ENCODE measurements at regions not wholly inside any gene's neighbourhood (a gene's known extent, or its start where the extent isn't known, plus 50 kb on each side); places are given as distances from the start of the nearest gene placed in this dataset.

DNA sequence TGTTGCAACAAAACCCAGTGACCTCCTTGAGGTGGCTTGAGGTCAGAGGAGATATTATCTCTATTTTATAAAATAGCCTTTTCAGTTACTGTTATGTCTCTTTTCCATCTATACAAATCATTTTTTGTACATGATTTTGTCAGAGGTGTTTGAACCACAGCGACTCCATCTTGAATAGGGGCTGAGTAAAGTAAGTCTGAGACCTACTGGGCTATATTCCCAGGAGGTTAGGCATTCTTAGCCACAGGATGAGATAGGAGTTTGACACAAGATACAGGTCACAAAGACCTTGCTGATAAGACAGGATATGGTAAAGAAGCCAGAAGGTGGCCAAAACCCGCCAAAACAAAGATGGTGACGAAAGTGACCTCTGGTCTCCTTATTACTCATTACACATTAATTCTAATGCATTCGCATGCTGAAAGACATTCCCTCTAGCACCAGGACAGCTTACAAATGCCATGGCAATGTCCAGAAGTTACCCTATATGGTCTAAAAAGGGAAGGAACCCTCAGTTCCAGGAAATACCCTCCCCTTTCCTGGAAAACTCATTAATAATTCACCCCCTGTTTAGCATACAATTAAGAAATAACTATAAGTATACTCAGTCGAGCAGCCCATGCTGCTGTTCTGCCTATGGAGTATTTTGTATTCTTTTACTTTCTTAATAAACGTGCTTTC, 283.9 kb upstream of the ISL1 start:
- intact Hi-C loops (cut with micrococcal nuclease; ENCODE audit: unreplicated experiment), result no loop called here
- CTCF ChIA-PET, result no interaction called here
- no TSS peak for BruUV-seq (replicated peaks)

DNA sequence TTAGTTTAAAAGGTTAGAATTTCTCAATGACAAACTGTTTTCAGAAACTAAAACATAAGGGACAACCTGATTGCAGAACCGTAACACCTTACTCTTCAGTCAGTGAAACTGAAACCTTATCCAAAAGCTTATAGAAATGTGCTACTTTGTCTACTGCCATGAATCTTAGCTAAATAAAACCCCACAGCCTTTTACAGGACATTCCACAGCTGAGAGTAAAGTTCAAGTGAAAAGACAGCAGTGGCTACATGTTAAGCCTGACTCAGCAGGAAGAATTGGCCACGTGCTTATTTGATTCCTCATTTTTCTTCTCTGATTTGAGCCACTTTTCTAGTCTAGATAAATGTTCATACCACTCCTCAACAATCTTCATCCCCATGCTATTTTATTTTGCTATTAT, 278.7 kb upstream of the ISL1 start:
- Histone ChIP-seq H3K27me3 (replicated peaks; ENCODE audit: insufficient read depth, low read depth, low read length, poor library complexity) (no peaks in the 10 kb centered on the region), H3K4me3 (ENCODE audit: low read depth, low read length, poor library complexity, severe bottlenecking) (no peak overlapping the region), H3K4me1 (ENCODE audit: insufficient read depth, low read length, poor library complexity, severe bottlenecking) (no peaks in the 10 kb centered on the region), H3K27ac (ENCODE audit: low read depth, low read length, poor library complexity, severe bottlenecking) (no peak overlapping the region), H3K36me3 (ENCODE audit: insufficient read depth, low read length, poor library complexity, severe bottlenecking) (no peaks in the 10 kb centered on the region), H3K9me3 (ENCODE audit: low read depth, low read length, poor library complexity, severe bottlenecking) (no peaks in the 10 kb centered on the region)
- CTCF ChIA-PET, result no interaction called here
- POLR2A ChIA-PET (ENCODE audit: low non-redundant PET), result no interaction called here
- intact Hi-C loops (cut with micrococcal nuclease; ENCODE audit: unreplicated experiment), result no loop called here
- DNase-seq (ENCODE audit: low spot score), result no peak
- no TSS peak for BruUV-seq (replicated peaks)
- no peak for TF ChIP-seq EZH2 (IDR thresholded peaks at IDR 0.05; ENCODE audit: borderline replicate concordance, low read depth, low read length, poor library complexity, severe bottlenecking)
- TF ChIP-seq, protein P1, sequence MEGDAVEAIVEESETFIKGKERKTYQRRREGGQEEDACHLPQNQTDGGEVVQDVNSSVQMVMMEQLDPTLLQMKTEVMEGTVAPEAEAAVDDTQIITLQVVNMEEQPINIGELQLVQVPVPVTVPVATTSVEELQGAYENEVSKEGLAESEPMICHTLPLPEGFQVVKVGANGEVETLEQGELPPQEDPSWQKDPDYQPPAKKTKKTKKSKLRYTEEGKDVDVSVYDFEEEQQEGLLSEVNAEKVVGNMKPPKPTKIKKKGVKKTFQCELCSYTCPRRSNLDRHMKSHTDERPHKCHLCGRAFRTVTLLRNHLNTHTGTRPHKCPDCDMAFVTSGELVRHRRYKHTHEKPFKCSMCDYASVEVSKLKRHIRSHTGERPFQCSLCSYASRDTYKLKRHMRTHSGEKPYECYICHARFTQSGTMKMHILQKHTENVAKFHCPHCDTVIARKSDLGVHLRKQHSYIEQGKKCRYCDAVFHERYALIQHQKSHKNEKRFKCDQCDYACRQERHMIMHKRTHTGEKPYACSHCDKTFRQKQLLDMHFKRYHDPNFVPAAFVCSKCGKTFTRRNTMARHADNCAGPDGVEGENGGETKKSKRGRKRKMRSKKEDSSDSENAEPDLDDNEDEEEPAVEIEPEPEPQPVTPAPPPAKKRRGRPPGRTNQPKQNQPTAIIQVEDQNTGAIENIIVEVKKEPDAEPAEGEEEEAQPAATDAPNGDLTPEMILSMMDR (conservative IDR thresholded peaks at IDR 0.05; ENCODE audit: low read depth, low read length), result no peak

More for the DNA sequence above, 283.9 kb upstream of the ISL1 start:
- no peak overlapping the region for H3K27ac ChIP-seq (ENCODE audit: low read depth, low read length, poor library complexity, severe bottlenecking)
- DNase-seq (ENCODE audit: low spot score), result no peak
- no peaks in the 10 kb centered on the region for H3K27me3 ChIP-seq (replicated peaks; ENCODE audit: insufficient read depth, low read depth, low read length, poor library complexity)
- H3K36me3 ChIP-seq (ENCODE audit: insufficient read depth, low read length, poor library complexity, severe bottlenecking), result no peaks in the 10 kb centered on the region
- POLR2A ChIA-PET (ENCODE audit: low non-redundant PET), result no interaction called here
- TF ChIP-seq, protein P1 (conservative IDR thresholded peaks at IDR 0.05; ENCODE audit: low read depth, low read length), result no peak
- TF ChIP-seq EZH2 (IDR thresholded peaks at IDR 0.05; ENCODE audit: borderline replicate concordance, low read depth, low read length, poor library complexity, severe bottlenecking), result no peak
- no peaks in the 10 kb centered on the region for H3K9me3 ChIP-seq (ENCODE audit: low read depth, low read length, poor library complexity, severe bottlenecking)
- H3K4me3 ChIP-seq (ENCODE audit: low read depth, low read length, poor library complexity, severe bottlenecking), result no peak overlapping the region
- H3K4me1 ChIP-seq (ENCODE audit: insufficient read depth, low read length, poor library complexity, severe bottlenecking), result peaks cover 5% of the 10 kb centered on the region

DNA sequence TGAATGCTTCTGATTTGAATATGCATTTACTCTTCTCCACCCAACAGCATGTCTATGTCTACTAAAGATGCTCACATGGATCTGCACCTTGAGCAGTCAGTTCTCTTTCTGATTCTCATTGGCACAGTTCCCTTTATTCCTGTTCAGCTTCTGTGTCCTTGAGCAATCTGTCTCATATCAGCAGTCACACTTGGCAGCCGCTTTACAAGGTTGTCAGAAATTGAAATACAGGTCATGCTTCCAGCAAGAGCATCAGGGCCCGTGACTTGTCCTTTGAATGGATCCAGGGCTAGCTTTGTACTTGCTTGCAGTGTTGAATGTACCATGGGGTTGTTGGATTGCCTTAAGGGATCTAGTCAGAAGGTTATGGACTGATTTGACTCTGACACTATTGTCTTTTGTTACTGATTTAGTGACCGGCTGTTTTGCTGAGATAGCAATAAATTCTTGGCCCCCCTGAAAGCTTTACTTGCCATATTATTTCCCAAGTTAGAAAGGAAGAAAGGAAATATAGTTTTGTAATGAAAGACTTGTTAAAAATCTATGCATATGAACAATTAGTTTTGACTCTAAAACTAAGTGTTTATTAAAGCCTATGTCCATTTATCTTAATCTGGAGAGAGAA, 273.4 kb upstream of the ISL1 start:
- Histone ChIP-seq H3K27ac (ENCODE audit: low read depth, low read length, poor library complexity, severe bottlenecking) (no peak overlapping the region), H3K4me3 (ENCODE audit: low read depth, low read length, poor library complexity, severe bottlenecking) (no peak overlapping the region), H3K4me1 (ENCODE audit: insufficient read depth, low read length, poor library complexity, severe bottlenecking) (no peaks in the 10 kb centered on the region), H3K27me3 (replicated peaks; ENCODE audit: insufficient read depth, low read depth, low read length, poor library complexity) (no peaks in the 10 kb centered on the region), H3K36me3 (ENCODE audit: insufficient read depth, low read length, poor library complexity, severe bottlenecking) (no peaks in the 10 kb centered on the region), H3K9me3 (ENCODE audit: low read depth, low read length, poor library complexity, severe bottlenecking) (no peaks in the 10 kb centered on the region)
- no peak for DNase-seq (ENCODE audit: low spot score)
- BruUV-seq (replicated peaks), result no TSS peak
- TF ChIP-seq, protein P1 (conservative IDR thresholded peaks at IDR 0.05; ENCODE audit: low read depth, low read length), result no peak
- TF ChIP-seq EZH2 (IDR thresholded peaks at IDR 0.05; ENCODE audit: borderline replicate concordance, low read depth, low read length, poor library complexity, severe bottlenecking), result no peak
- intact Hi-C loops (cut with micrococcal nuclease; ENCODE audit: unreplicated experiment), result no loop called here
- CTCF ChIA-PET, result no interaction called here
- POLR2A ChIA-PET (ENCODE audit: low non-redundant PET), result no interaction called here
